Astrocyte (in vitro differentiated cells and primary cell): ENCODE measurements at regions not wholly inside any gene's neighbourhood (a gene's known extent, or its start where the extent isn't known, plus 50 kb on each side); places are given as distances from the start of the nearest gene placed in this dataset.

Source experiments
- CTCF ChIP-seq: IDR thresholded peaks from 2 replicates; pipeline ENCODE4 v1.5.1; 2011; ENCODE audit warnings: low read depth, mild to moderate bottlenecking, inconsistent platforms, low read length, moderate library complexity; ENCODE audit not compliant: insufficient read depth
- EZH2 ChIP-seq: IDR thresholded peaks from 2 replicates; pipeline ENCODE4 v1.6.1; 2012; ENCODE audit warnings: mild to moderate bottlenecking, low read length, inconsistent platforms; ENCODE audit not compliant: insufficient read depth

GRCh38 chr22:47548953-47549740 lies 786.7 kb downstream of the TBC1D22A start:
- TF ChIP-seq CTCF (no peak), EZH2 (no peak)
